GM19023 (cell line): ENCODE measurements at regions not wholly inside any gene's neighbourhood (a gene's known extent, or its start where the extent isn't known, plus 50 kb on each side); places are given as distances from the start of the nearest gene placed in this dataset.
A peak's percentile ranks its signal among the peaks of the same experiment; 100 is the strongest.

ENCODE experiments used
- ATAC-seq: cut with Tn5 transposase; IDR thresholded peaks from one replicate; pipeline ENCODE4 v1.9.1; 2021; ENCODE audit warnings: mild to moderate bottlenecking, moderate library complexity; ENCODE audit not compliant: unreplicated experiment

DNA sequence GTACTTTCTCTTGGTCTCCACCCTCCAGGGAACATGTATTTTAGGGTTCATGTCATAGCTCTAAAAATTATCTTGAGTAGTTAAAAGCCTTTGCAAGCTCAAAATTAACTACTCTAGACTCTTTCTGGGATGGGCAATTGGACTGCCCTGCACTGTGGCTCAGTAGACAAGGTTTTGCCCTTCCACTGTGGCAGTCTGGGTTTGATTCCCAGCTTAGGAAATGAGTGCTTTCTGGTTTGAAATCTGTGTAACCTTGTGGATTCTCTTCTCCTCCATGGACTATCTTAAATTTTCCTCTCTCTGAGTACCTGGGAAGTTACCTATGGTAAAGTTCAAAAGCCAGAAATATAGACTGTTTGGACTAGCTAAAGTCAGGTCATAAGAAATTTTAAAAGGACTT is 94.6 kb upstream of the UST start:
- no peak for ATAC-seq

- no peak for ATAC-seq
Observed at GRCh38 chr6:148653138-148653776, 93.6 kb upstream of the UST start.

GRCh38 chr6:148657048-148657447 is 89.8 kb upstream of the UST start:
- no peak for ATAC-seq

- no peak for ATAC-seq
Observed at GRCh38 chr6:148658681-148659430, 88.0 kb upstream of the UST start.

DNA sequence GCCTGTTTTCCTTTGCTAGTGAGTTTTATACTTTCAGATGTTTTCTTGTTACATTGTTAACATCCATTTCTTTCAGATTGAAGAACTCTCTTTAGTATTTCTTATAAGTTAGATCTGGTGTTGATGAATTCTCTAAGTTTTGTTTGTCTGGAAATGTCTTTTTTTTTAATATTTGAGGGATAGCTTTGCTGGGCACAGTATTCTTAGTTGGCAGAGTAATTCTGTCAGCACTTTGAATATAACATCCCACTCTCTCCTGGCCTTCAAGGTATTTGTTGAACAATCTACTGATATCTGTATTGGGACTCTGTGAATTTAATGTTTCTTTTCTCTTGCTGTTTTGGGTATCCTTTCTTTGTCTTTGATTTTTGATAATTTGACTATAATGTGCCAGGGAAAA is 79.4 kb upstream of the UST start:
- no peak for ATAC-seq

DNA sequence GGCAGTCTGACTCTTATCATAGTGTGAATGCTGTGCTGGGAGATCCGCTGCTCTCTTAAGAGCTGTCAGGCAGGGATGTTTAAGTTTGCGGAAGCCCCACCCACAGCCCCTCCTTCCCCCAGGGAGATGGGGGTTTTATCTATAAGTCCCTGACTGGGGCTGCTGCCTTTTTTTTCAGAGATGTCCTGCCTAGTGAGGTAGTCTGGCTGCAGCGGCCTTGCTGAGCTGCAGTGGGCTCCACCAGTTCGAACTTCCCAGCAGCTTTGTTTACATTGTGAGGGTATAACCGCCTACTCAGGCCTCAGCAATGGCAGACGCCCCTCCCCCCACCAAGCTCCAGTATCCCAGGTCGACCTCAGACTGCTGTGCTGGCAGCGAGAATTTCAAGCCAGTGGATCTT is 75.7 kb upstream of the UST start:
- ATAC-seq = no peak

- no peak for ATAC-seq
Observed at GRCh38 chr6:148671952-148672351, 74.9 kb upstream of the UST start.

GRCh38 chr6:148674306-148674705 is 72.5 kb upstream of the UST start:
- no peak for ATAC-seq

GRCh38 chr6:148677594-148678476 is 69.0 kb upstream of the UST start:
- peak; percentile 82 for ATAC-seq

DNA sequence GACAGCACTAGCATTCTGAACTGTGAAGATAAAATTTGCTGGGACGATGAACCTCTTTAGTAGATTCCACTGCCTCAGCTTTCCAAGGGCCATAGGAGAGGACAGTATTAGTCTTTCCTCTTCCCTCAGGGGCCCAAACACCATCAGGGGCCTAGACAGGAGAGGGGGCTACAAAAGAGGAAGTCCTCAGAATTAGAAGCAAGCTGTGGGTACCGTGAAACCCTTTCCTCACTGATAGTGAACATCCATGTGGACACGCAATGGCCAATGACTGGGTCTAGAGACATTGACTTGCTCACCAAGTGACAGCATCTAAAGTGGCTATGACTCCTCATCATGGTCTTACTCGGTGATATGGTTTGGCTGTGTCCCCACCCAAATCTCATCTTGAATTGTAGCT is 68.1 kb upstream of the UST start:
- ATAC-seq = no peak

GRCh38 chr6:148681666-148682065 is 65.2 kb upstream of the UST start:
- ATAC-seq = no peak

- no peak for ATAC-seq
Observed at GRCh38 chr6:148682252-148682651, 64.6 kb upstream of the UST start.

GRCh38 chr6:148682990-148683389 is 63.8 kb upstream of the UST start:
- no peak for ATAC-seq

- ATAC-seq = no peak
Observed at GRCh38 chr6:148689168-148689567, 57.7 kb upstream of the UST start.

- ATAC-seq = no peak
Observed at GRCh38 chr6:148693882-148694484, 52.8 kb upstream of the UST start.
